GM06990 (cell line): ENCODE measurements at regions not wholly inside any gene's neighbourhood (a gene's known extent, or its start where the extent isn't known, plus 50 kb on each side); places are given as distances from the start of the nearest gene placed in this dataset.

Source experiments
- DNase-seq: peaks from one replicate; pipeline ENCODE4 v3.0.0-alpha.2; 2011; ENCODE audit not compliant: insufficient read length; ENCODE audit errors: extremely low read depth
- H3K27me3 ChIP-seq: replicated peaks from 2 replicates; pipeline ENCODE4 v1.6.0; 2011; ENCODE audit warnings: low read length; ENCODE audit not compliant: control insufficient read depth, insufficient read depth
- H3K36me3 ChIP-seq: 2 replicates; pipeline ENCODE4 v1.5.1; 2011; ENCODE audit warnings: low read length; ENCODE audit not compliant: control insufficient read depth, insufficient read depth
- H3K4me3 ChIP-seq: replicated peaks from 2 replicates; pipeline ENCODE4 v1.5.1; 2011; ENCODE audit warnings: low read depth, mild to moderate bottlenecking, control low read depth, low read length
- TF ChIP-seq, protein P1 (sequence below): IDR thresholded peaks from 2 replicates; pipeline ENCODE4 v1.5.1; 2011; ENCODE audit warnings: low read length, control low read depth, mild to moderate bottlenecking, inconsistent platforms; ENCODE audit not compliant: insufficient read depth, poor library complexity, severe bottlenecking

DNA sequence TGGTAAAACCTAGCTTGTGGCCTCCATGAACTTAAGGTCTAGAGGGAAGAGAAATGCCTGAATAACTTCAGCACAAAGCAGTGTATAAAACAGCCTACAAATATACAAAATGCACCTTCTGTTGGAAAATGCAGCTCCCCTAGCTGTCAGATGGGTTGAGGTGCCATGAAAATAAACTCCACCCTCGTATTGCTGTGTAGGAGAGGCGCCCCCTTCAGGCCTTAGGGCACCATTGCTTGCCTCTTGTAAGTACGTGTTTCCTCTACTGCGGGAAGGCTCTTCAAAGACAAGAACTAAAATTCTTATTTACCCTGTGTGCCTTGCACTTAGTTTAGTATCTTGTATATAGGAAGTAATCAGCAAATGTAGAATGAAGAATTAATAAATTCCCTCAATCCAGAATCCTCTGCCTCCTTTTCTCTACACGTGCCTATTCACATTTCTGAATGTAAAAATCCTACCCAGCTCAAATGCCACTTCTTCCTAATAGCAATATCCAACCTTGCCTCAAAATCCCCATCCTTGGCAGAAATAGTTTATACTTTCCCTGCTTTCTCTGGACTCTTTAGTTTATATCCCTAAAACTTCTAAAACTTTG is 393.7 kb upstream of the PDE4D start:
- Histone ChIP-seq H3K27me3 (no peaks in the 10 kb centered on the region), H3K4me3 (no peak overlapping the region), H3K36me3 (no peaks in the 10 kb centered on the region)
- TF ChIP-seq, protein P1, sequence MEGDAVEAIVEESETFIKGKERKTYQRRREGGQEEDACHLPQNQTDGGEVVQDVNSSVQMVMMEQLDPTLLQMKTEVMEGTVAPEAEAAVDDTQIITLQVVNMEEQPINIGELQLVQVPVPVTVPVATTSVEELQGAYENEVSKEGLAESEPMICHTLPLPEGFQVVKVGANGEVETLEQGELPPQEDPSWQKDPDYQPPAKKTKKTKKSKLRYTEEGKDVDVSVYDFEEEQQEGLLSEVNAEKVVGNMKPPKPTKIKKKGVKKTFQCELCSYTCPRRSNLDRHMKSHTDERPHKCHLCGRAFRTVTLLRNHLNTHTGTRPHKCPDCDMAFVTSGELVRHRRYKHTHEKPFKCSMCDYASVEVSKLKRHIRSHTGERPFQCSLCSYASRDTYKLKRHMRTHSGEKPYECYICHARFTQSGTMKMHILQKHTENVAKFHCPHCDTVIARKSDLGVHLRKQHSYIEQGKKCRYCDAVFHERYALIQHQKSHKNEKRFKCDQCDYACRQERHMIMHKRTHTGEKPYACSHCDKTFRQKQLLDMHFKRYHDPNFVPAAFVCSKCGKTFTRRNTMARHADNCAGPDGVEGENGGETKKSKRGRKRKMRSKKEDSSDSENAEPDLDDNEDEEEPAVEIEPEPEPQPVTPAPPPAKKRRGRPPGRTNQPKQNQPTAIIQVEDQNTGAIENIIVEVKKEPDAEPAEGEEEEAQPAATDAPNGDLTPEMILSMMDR = peak; percentile 92
- DNase-seq = no peak

DNA sequence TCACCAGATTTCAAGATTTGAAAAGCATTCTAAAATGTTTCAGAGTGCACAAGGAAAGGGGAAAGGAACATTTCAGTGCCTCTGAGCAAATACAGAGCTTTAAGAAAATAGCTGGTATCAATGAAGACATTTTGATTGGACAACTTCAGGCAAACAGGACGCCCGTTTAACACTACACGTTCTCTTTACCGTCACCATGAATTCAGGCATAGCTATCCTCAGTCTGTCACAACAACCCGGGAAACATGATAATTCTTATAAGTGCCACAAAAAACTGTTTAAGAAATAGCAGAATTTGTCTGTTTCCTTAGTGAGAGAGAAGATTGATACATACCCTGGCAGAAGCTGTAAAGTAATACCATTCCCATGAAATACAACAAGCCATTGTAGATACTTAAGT is 392.4 kb upstream of the PDE4D start:
- Histone ChIP-seq H3K27me3 (no peaks in the 10 kb centered on the region), H3K36me3 (no peaks in the 10 kb centered on the region), H3K4me3 (no peak overlapping the region)
- DNase-seq = no peak
- TF ChIP-seq, protein P1 = no peak

DNA sequence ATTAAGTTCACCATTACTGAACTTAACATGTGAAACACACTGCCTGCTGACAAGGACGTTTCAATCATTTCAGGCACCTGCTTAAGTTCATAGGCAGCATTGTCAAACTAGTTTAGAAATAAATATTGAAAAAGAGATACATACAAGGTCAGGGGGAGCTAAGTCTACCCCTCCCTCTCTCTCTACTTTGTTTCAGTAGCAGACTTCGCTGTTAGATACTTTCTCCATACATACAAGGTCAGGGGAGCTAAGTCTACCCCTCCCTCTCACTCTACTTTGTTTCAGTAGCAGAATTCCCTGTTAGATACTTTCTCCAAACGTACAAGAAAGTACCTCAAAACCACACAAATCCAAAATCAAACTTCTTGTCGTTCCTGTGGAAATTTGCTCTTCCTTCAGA is 387.4 kb upstream of the PDE4D start:
- TF ChIP-seq, protein P1 = no peak
- H3K27me3 ChIP-seq = no peaks in the 10 kb centered on the region
- no peak for DNase-seq

DNA sequence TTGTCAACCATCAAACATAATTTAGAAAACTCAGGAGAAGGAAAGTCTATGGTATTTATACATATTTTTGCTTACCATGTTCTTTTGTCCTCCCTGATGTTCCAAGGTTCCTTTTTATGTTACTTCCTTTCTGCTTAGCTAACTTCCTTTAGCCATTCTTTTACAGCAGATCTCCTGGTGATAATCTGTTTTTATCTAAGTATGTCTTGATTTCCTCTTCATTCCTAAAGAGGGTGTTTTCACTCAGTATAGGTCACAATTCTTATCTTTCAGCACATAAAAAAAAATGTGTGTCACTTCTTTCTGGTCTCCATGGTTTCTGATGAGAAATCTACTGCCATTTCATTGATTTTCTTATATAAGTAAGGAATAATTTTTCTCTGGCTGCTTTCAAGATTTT is 384.4 kb upstream of the PDE4D start:
- no peaks in the 10 kb centered on the region for H3K27me3 ChIP-seq
- TF ChIP-seq, protein P1 = no peak
- no peak for DNase-seq
- no peaks in the 10 kb centered on the region for H3K36me3 ChIP-seq
- no peak overlapping the region for H3K4me3 ChIP-seq

More for the DNA sequence above, 387.4 kb upstream of the PDE4D start:
- Histone ChIP-seq H3K36me3 (no peaks in the 10 kb centered on the region), H3K4me3 (no peak overlapping the region)

DNA sequence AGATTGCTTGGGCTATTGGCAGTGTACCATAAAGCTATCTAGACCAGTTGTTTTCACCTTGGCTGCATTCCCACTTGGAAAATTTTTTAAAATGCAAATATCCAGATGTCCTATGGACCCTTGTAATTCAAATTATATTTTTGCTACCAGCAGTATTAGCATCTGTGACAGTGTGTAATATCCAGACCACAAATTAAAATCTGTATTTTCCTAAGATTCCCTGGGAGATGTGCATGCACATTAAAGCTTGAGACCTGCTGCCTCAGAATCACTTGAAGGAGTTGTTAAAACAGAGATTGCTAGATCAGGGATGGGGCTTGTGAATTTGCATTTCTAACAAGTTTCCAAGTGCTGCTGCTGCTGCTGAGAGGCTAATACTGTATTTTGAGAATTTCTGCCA is 381.2 kb upstream of the PDE4D start:
- Histone ChIP-seq H3K4me3 (no peak overlapping the region), H3K27me3 (no peaks in the 10 kb centered on the region), H3K36me3 (no peaks in the 10 kb centered on the region)
- DNase-seq = no peak
- TF ChIP-seq, protein P1 = no peak

DNA sequence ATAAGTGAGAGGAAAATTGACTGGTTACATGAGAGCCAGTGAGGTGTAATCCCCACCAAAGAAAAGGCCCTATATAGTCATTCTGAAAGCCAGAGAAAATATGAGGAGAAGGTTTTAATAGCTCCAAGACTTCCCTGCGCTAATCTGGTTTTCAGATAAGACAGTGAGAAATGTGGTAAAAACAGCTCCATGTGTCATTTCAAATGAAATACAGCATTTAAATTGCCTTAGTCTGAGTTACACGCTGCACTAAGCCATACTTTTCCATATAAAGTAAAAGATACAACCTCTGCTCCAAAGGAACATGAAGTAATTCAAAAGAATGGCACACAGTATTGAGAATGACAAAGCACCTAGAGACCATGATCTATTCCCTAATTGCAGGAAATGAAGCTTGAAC is 378.0 kb upstream of the PDE4D start:
- TF ChIP-seq, protein P1 = no peak
- Histone ChIP-seq H3K36me3 (no peaks in the 10 kb centered on the region), H3K4me3 (no peak overlapping the region), H3K27me3 (no peaks in the 10 kb centered on the region)
- no peak for DNase-seq
